GM23338 (cell line): ENCODE measurements at regions not wholly inside any gene's neighbourhood (a gene's known extent, or its start where the extent isn't known, plus 50 kb on each side); places are given as distances from the start of the nearest gene placed in this dataset.

Experiments
- ATAC-seq: fragments of 200-7000 bp; cut with Tn5 transposase; 3 replicates; pipeline ENCODE4 v1.9.1; 2020
- DNase-seq: peaks from one replicate; pipeline ENCODE4 v3.0.0-alpha.2; 2015; ENCODE audit warnings: low spot score
- H2AFZ ChIP-seq: fragments of 200-600 bp; sonication (generic); 2 replicates; pipeline ENCODE4 v1.8.0; 2016; ENCODE audit warnings: antibody characterized with exemption, mild to moderate bottlenecking, moderate library complexity
- H3F3A ChIP-seq: fragments of 200-600 bp; sonication (generic); replicated peaks from 2 replicates; pipeline ENCODE4 v1.8.0; 2017; ENCODE audit warnings: antibody characterized with exemption, mixed run types, low read depth
- H3K27ac ChIP-seq: fragments of 200-600 bp; sonication (generic); 2 replicates; pipeline ENCODE4 v1.6.1; 2016; ENCODE audit warnings: low read depth
- H3K27me3 ChIP-seq: fragments of 200-600 bp; sonication (generic); 2 replicates; pipeline ENCODE4 v1.8.0; 2016; ENCODE audit warnings: mild to moderate bottlenecking, mixed run types, moderate library complexity; ENCODE audit not compliant: insufficient read depth
- H3K36me3 ChIP-seq: fragments of 200-600 bp; sonication (generic); 2 replicates; pipeline ENCODE4 v1.8.0; 2016; ENCODE audit warnings: mild to moderate bottlenecking; ENCODE audit not compliant: insufficient read depth
- H3K4me1 ChIP-seq: fragments of 200-600 bp; sonication (generic); 2 replicates; pipeline ENCODE4 v1.8.0; 2016; ENCODE audit warnings: mild to moderate bottlenecking, moderate library complexity; ENCODE audit not compliant: insufficient read depth
- H3K4me2 ChIP-seq: fragments of 200-600 bp; sonication (generic); 2 replicates; pipeline ENCODE4 v1.7.1; 2017; ENCODE audit warnings: mixed run types
- H3K4me3 ChIP-seq: fragments of 200-600 bp; sonication (generic); 2 replicates; pipeline ENCODE4 v1.6.1; 2016; ENCODE audit warnings: mixed run types
- H3K79me2 ChIP-seq: fragments of 200-600 bp; sonication (generic); replicated peaks from 2 replicates; pipeline ENCODE4 v1.8.0; 2017; ENCODE audit warnings: mild to moderate bottlenecking; ENCODE audit not compliant: insufficient read depth
- H3K9me2 ChIP-seq: fragments of 200-600 bp; sonication (generic); 2 replicates; pipeline ENCODE4 v1.8.0; 2017; ENCODE audit not compliant: insufficient read depth
- H4K20me1 ChIP-seq: fragments of 200-600 bp; sonication (generic); replicated peaks from 2 replicates; pipeline ENCODE4 v1.8.0; 2017; ENCODE audit warnings: mild to moderate bottlenecking; ENCODE audit not compliant: insufficient read depth
- H3K27ac Mint-ChIP-seq: 2 replicates; pipeline ENCODE4 v1.8.0; 2020; ENCODE audit warnings: inconsistent platforms, mild to moderate bottlenecking, moderate library complexity, mixed read lengths
- H3K27me3 Mint-ChIP-seq: 3 replicates; pipeline ENCODE4 v1.8.0; 2022; ENCODE audit warnings: low read depth, mild to moderate bottlenecking, moderate library complexity, mixed read lengths, inconsistent platforms; ENCODE audit not compliant: insufficient read depth, poor library complexity
- H3K36me3 Mint-ChIP-seq: 3 replicates; pipeline ENCODE4 v1.8.0; 2021; ENCODE audit warnings: low read depth, mild to moderate bottlenecking, inconsistent platforms, moderate library complexity, mixed read lengths
- H3K4me1 Mint-ChIP-seq: 3 replicates; pipeline ENCODE4 v1.8.0; 2020; ENCODE audit warnings: mild to moderate bottlenecking, inconsistent platforms, mixed read lengths
- H3K4me3 Mint-ChIP-seq: 3 replicates; pipeline ENCODE4 v1.8.0; 2021; ENCODE audit warnings: moderate library complexity, mild to moderate bottlenecking, inconsistent platforms, mixed read lengths
- H3K9me3 Mint-ChIP-seq: 3 replicates; pipeline ENCODE4 v1.8.0; 2020; ENCODE audit warnings: moderate library complexity, mild to moderate bottlenecking, inconsistent platforms, mixed read lengths
- CREB1 ChIP-seq: fragments of 250-450 bp; sonication (Bioruptor Pico); IDR thresholded peaks from 2 replicates; pipeline ENCODE4 v1.5.0; 2020; ENCODE audit warnings: low read depth, mild to moderate bottlenecking, moderate library complexity
- JUNB ChIP-seq: IDR thresholded peaks from one replicate; pipeline ENCODE4 v1.6.1; 2016; ENCODE audit warnings: antibody characterized with exemption; ENCODE audit not compliant: unreplicated experiment
- NANOG ChIP-seq: IDR thresholded peaks from 2 replicates; pipeline ENCODE4 v1.6.1; 2016; ENCODE audit warnings: antibody characterized with exemption, borderline replicate concordance
- POLR2AphosphoS5 ChIP-seq: IDR thresholded peaks from 2 replicates; pipeline ENCODE4 v1.6.1; 2016; ENCODE audit warnings: antibody characterized with exemption, low read depth
- ZNF114 ChIP-seq: fragments of 250-450 bp; sonication (Bioruptor Pico); IDR thresholded peaks from 2 replicates; pipeline ENCODE4 v1.5.0; 2020; ENCODE audit warnings: mild to moderate bottlenecking, moderate library complexity
- TF ChIP-seq, protein P1 (sequence below), 2 experiments: fragments of 200-600 bp in 1 of 2; sonication (generic) in 1 of 2; conservative IDR thresholded peaks; 2 replicates each; pipeline versions ENCODE4 v1.5.1 to v1.6.1; 2016 to 2017; ENCODE audit warnings: antibody characterized with exemption in 2 of 2, low read depth in 2 of 2, mild to moderate bottlenecking in 2 of 2, moderate library complexity in 1 of 2
- TF ChIP-seq, protein P2 (sequence below): fragments of 250-450 bp; sonication (Bioruptor Pico); IDR thresholded peaks from 2 replicates; pipeline ENCODE4 v1.5.0; 2020; ENCODE audit warnings: mild to moderate bottlenecking, moderate library complexity

DNA sequence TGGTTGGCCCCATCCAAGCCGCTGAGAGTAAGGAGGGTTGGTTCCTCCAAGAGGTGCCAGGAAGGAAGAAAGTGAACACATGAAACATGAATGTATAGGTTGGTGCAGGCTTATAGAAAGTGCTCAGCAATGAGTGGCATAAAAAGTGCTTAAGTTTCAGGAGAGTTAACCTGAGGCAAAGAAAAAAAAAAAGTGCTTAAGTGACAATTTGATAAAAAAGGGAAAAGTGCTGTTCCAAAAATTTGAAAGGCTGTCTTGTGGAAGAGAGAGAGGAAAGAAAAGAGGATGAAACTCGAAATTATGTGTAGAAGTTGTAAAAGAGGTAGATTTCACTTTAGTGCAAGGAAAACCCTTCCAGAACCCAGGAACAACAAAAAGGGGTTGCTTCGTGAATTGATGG lies 85.5 kb upstream of the MAP4K4 start:
- H3K9me3 Mint-ChIP-seq: peaks cover 29% of the 10 kb centered on the region; the same call in 2 of the 3 replicates
- ATAC-seq: no peak
- TF ChIP-seq CREB1 (CRISPR knock-in tag) (no peak), JUNB (no peak)
- TF ChIP-seq, protein P1, sequence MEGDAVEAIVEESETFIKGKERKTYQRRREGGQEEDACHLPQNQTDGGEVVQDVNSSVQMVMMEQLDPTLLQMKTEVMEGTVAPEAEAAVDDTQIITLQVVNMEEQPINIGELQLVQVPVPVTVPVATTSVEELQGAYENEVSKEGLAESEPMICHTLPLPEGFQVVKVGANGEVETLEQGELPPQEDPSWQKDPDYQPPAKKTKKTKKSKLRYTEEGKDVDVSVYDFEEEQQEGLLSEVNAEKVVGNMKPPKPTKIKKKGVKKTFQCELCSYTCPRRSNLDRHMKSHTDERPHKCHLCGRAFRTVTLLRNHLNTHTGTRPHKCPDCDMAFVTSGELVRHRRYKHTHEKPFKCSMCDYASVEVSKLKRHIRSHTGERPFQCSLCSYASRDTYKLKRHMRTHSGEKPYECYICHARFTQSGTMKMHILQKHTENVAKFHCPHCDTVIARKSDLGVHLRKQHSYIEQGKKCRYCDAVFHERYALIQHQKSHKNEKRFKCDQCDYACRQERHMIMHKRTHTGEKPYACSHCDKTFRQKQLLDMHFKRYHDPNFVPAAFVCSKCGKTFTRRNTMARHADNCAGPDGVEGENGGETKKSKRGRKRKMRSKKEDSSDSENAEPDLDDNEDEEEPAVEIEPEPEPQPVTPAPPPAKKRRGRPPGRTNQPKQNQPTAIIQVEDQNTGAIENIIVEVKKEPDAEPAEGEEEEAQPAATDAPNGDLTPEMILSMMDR (conservative IDR thresholded peaks at IDR 0.05; ENCODE audit: low read depth in 2 of 2): no peak

GRCh38 chr2:101610750-101611315 lies 86.7 kb upstream of the MAP4K4 start:
- Histone ChIP-seq H3K27me3 (no peaks in the 10 kb centered on the region), H3K4me3 (no peak overlapping the region), H3K36me3 (no peaks in the 10 kb centered on the region; the same call in 1 of the 2 replicates), H3F3A (no peaks in the 10 kb centered on the region), H2AFZ (peak overlapping the region; percentile 76), H3K9me2 (peaks cover 5% of the 10 kb centered on the region; the same call in 1 of the 2 replicates), H3K4me2 (no peak overlapping the region), H4K20me1 (no peaks in the 10 kb centered on the region), H3K79me2 (no peaks in the 10 kb centered on the region), H3K27ac (no peak overlapping the region), H3K4me1 (peaks cover 12% of the 10 kb centered on the region; the same call in 1 of the 2 replicates)
- H3K27me3 Mint-ChIP-seq: peaks cover 18% of the 10 kb centered on the region
- DNase-seq (no peak), ATAC-seq (no peak)
- H3K27ac Mint-ChIP-seq: no peak overlapping the region
- peaks cover 26% of the 10 kb centered on the region for H3K36me3 Mint-ChIP-seq
- H3K4me3 Mint-ChIP-seq: no peak overlapping the region
- H3K9me3 Mint-ChIP-seq: peaks cover 30% of the 10 kb centered on the region; the same call in 2 of the 3 replicates
- H3K4me1 Mint-ChIP-seq: peaks cover 31% of the 10 kb centered on the region
- TF ChIP-seq, protein P1 (conservative IDR thresholded peaks at IDR 0.05; ENCODE audit: low read depth in 2 of 2): no peak
- TF ChIP-seq ZNF114 (CRISPR knock-in tag): no peak
- no peak for TF ChIP-seq NANOG
- TF ChIP-seq POLR2AphosphoS5: no peak
- no peak for TF ChIP-seq CREB1 (CRISPR knock-in tag)
- TF ChIP-seq, protein P2, sequence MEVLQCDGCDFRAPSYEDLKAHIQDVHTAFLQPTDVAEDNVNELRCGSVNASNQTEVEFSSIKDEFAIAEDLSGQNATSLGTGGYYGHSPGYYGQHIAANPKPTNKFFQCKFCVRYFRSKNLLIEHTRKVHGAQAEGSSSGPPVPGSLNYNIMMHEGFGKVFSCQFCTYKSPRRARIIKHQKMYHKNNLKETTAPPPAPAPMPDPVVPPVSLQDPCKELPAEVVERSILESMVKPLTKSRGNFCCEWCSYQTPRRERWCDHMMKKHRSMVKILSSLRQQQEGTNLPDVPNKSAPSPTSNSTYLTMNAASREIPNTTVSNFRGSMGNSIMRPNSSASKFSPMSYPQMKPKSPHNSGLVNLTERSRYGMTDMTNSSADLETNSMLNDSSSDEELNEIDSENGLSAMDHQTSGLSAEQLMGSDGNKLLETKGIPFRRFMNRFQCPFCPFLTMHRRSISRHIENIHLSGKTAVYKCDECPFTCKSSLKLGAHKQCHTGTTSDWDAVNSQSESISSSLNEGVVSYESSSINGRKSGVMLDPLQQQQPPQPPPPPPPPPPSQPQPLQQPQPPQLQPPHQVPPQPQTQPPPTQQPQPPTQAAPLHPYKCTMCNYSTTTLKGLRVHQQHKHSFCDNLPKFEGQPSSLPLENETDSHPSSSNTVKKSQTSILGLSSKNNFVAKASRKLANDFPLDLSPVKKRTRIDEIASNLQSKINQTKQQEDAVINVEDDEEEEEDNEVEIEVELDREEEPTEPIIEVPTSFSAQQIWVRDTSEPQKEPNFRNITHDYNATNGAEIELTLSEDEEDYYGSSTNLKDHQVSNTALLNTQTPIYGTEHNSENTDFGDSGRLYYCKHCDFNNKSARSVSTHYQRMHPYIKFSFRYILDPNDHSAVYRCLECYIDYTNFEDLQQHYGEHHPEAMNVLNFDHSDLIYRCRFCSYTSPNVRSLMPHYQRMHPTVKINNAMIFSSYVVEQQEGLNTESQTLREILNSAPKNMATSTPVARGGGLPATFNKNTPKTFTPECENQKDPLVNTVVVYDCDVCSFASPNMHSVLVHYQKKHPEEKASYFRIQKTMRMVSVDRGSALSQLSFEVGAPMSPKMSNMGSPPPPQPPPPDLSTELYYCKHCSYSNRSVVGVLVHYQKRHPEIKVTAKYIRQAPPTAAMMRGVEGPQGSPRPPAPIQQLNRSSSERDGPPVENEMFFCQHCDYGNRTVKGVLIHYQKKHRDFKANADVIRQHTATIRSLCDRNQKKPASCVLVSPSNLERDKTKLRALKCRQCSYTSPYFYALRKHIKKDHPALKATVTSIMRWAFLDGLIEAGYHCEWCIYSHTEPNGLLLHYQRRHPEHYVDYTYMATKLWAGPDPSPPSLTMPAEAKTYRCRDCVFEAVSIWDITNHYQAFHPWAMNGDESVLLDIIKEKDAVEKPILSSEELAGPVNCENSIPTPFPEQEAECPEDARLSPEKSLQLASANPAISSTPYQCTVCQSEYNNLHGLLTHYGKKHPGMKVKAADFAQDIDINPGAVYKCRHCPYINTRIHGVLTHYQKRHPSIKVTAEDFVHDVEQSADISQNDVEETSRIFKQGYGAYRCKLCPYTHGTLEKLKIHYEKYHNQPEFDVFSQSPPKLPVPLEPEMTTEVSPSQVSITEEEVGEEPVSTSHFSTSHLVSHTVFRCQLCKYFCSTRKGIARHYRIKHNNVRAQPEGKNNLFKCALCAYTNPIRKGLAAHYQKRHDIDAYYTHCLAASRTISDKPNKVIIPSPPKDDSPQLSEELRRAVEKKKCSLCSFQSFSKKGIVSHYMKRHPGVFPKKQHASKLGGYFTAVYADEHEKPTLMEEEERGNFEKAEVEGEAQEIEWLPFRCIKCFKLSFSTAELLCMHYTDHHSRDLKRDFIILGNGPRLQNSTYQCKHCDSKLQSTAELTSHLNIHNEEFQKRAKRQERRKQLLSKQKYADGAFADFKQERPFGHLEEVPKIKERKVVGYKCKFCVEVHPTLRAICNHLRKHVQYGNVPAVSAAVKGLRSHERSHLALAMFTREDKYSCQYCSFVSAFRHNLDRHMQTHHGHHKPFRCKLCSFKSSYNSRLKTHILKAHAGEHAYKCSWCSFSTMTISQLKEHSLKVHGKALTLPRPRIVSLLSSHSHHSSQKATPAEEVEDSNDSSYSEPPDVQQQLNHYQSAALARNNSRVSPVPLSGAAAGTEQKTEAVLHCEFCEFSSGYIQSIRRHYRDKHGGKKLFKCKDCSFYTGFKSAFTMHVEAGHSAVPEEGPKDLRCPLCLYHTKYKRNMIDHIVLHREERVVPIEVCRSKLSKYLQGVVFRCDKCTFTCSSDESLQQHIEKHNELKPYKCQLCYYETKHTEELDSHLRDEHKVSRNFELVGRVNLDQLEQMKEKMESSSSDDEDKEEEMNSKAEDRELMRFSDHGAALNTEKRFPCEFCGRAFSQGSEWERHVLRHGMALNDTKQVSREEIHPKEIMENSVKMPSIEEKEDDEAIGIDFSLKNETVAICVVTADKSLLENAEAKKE (CRISPR knock-in tag): no peak

More for the DNA sequence above, 85.5 kb upstream of the MAP4K4 start:
- Histone ChIP-seq H3F3A (no peaks in the 10 kb centered on the region), H3K4me2 (no peak overlapping the region), H4K20me1 (no peaks in the 10 kb centered on the region), H3K4me1 (peaks cover 12% of the 10 kb centered on the region; the same call in 1 of the 2 replicates), H3K9me2 (peaks cover 5% of the 10 kb centered on the region; the same call in 1 of the 2 replicates), H3K79me2 (no peaks in the 10 kb centered on the region), H3K4me3 (no peak overlapping the region), H3K27me3 (no peaks in the 10 kb centered on the region), H3K36me3 (no peaks in the 10 kb centered on the region; the same call in 1 of the 2 replicates), H3K27ac (no peak overlapping the region), H2AFZ (no peak overlapping the region)
- Mint-ChIP-seq H3K27ac (no peak overlapping the region), H3K36me3 (peaks cover 26% of the 10 kb centered on the region), H3K4me3 (no peak overlapping the region), H3K4me1 (peaks cover 32% of the 10 kb centered on the region), H3K27me3 (peaks cover 18% of the 10 kb centered on the region)
- DNase-seq: no peak
